Psoas muscle (tissue), 7 donors: ENCODE measurements at regions not wholly inside any gene's neighbourhood (a gene's known extent, or its start where the extent isn't known, plus 50 kb on each side); places are given as distances from the start of the nearest gene placed in this dataset.
"Not testable (repeated sequence)": the region's sequence is repeated elsewhere in the genome, so short reads cannot be mapped to it uniquely, and the experiment has no call there.

Source experiments
- ATAC-seq, 4 donors: fragments of 200-7000 bp; cut with Tn5 transposase; one replicate each; pipeline ENCODE4 v1.9.1; 2020; ENCODE audit warnings: moderate library complexity in 3 of 4, mild to moderate bottlenecking in 2 of 4
- DNase-seq, 2 donors: peaks; one replicate each; pipeline ENCODE4 v3.0.0-alpha.2; 2020
- H3K27ac ChIP-seq: fragments of 200-600 bp; one replicate; pipeline ENCODE4 v1.8.0; 2022
- H3K27me3 ChIP-seq, 3 donors: fragments of 200-600 bp in 1 of 3; one replicate each; pipeline versions ENCODE4 v1.6.1 to v1.8.0; 2013 to 2022; ENCODE audit warnings: low read length in 2 of 3, mild to moderate bottlenecking in 2 of 3, moderate library complexity in 1 of 3; ENCODE audit not compliant: insufficient read depth in 3 of 3
- H3K36me3 ChIP-seq, 2 donors: fragments of 200-600 bp in 1 of 2; one replicate each; pipeline versions ENCODE4 v1.6.1 to v1.8.0; 2013 to 2022; ENCODE audit warnings: low read depth in 1 of 2, mild to moderate bottlenecking in 1 of 2, moderate library complexity in 1 of 2; ENCODE audit not compliant: insufficient read depth in 1 of 2
- H3K4me1 ChIP-seq: fragments of 200-600 bp; one replicate; pipeline ENCODE4 v1.8.0; 2022
- H3K4me3 ChIP-seq: fragments of 200-600 bp; one replicate; pipeline ENCODE4 v1.8.0; 2022; ENCODE audit warnings: mild to moderate bottlenecking
- H3K9me3 ChIP-seq: fragments of 200-600 bp; one replicate; pipeline ENCODE4 v1.8.0; 2022
- WGBS, 3 donors: extraction: QIAGEN DNeasy Blood & Tissue Kit; methylation state at CpG; one replicate each; pipeline versions ENCODE4 v1.1.6 to v1.1.7; 2013; 5-methylcytosine and 5-hydroxymethylcytosine counted together
- intact Hi-C, 2 donors: fragments of 100-400 bp; cut with DNase I; formaldehyde crosslinking; loops; one replicate each; pipeline versions ENCODE4 v1.11.0 to v1.14.2; 2022
- TF ChIP-seq, protein P1 (sequence below): fragments of 200-600 bp; IDR thresholded peaks from one replicate; pipeline ENCODE4 v1.8.0; 2022; ENCODE audit warnings: antibody characterized with exemption
- donor health status: healthy with polysubstance abuse.
- donor health status: DM: no; HTN: no; CAD: no; lungs with moderate emphysema.
- donor health status: Bipolar disorder and iron deficiency.
- donor health status: healthy.
- donor health status: DM: yes; HTN: yes; CAD: no.
- donor health status: DM: no; HTN: no; CAD: no.
- donor health status: DM: yes; HTN: yes; CAD: no.

- no peaks in the 10 kb centered on the region for H3K36me3 ChIP-seq
- peaks cover 0 to 36% (median 0%) of the 10 kb centered on the region in 3 donors for H3K27me3 ChIP-seq
- intact Hi-C loops, result no loop called here
- peaks cover 2% of the 10 kb centered on the region for H3K9me3 ChIP-seq
- H3K27ac ChIP-seq, result no peak overlapping the region
- WGBS, 3 donors, result 88 to 95% (median 93%) methylated on average over 13 of the region's 13 CpGs
- DNase-seq (no peak), ATAC-seq (no peak)
- no peaks in the 10 kb centered on the region for H3K4me1 ChIP-seq
- H3K4me3 ChIP-seq, result no peak overlapping the region
- TF ChIP-seq, protein P1, sequence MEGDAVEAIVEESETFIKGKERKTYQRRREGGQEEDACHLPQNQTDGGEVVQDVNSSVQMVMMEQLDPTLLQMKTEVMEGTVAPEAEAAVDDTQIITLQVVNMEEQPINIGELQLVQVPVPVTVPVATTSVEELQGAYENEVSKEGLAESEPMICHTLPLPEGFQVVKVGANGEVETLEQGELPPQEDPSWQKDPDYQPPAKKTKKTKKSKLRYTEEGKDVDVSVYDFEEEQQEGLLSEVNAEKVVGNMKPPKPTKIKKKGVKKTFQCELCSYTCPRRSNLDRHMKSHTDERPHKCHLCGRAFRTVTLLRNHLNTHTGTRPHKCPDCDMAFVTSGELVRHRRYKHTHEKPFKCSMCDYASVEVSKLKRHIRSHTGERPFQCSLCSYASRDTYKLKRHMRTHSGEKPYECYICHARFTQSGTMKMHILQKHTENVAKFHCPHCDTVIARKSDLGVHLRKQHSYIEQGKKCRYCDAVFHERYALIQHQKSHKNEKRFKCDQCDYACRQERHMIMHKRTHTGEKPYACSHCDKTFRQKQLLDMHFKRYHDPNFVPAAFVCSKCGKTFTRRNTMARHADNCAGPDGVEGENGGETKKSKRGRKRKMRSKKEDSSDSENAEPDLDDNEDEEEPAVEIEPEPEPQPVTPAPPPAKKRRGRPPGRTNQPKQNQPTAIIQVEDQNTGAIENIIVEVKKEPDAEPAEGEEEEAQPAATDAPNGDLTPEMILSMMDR, result no peak
Measured at GRCh38 chrX:39690541-39691415, 407.0 kb downstream of the BCOR start.

GRCh38 chrX:39691724-39692123 is 406.0 kb downstream of the BCOR start:
- peak in 2 of 4 donors; percentile 38 to 42 for ATAC-seq
- WGBS, 3 donors, result 36 to 69% (median 59%) methylated on average over 3 of the region's 3 CpGs
- Histone ChIP-seq H3K9me3 (peaks cover 12% of the 10 kb centered on the region), H3K27ac (no peak overlapping the region), H3K27me3 (peaks cover 0 to 34% (median 0%) of the 10 kb centered on the region in 3 donors), H3K36me3 (no peaks in the 10 kb centered on the region), H3K4me1 (no peaks in the 10 kb centered on the region), H3K4me3 (no peak overlapping the region)
- intact Hi-C loops, result no loop called here
- no peak for DNase-seq
- TF ChIP-seq, protein P1, result no peak

GRCh38 chrX:39692796-39693195 is 405.0 kb downstream of the BCOR start:
- TF ChIP-seq, protein P1, result no peak
- DNase-seq (no peak), ATAC-seq (no peak)
- Histone ChIP-seq H3K4me1 (no peaks in the 10 kb centered on the region), H3K9me3 (peaks cover 17% of the 10 kb centered on the region), H3K27me3 (peaks cover 0 to 30% (median 0%) of the 10 kb centered on the region in 3 donors), H3K36me3 (no peaks in the 10 kb centered on the region), H3K27ac (no peak overlapping the region), H3K4me3 (no peak overlapping the region)
- intact Hi-C loops, result no loop called here
- WGBS, 3 donors, result 51 to 75% (median 66%) methylated on average over 4 of the region's 4 CpGs

DNA sequence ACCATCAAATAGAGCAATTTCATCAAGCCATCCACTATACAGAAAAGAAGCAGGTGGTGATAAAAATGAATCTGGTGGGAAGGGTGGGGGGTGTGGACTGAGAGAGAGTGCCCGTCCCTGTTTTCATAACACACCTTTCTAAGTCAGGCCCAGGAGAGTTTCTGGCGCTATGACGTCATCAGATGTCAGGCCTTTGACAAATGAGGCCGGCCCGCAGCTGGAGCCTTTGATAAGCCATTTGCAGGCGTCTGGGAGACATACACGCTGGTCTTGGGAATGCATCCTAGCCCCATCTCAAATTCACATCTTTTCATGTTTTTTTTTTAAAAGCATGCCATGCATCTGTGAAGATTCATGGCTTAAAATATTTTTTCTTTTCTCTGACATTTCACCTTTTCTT is 404.5 kb downstream of the BCOR start:
- no peak for DNase-seq
- peaks cover 0 to 28% (median 0%) of the 10 kb centered on the region in 3 donors for H3K27me3 ChIP-seq
- no peak overlapping the region for H3K4me3 ChIP-seq
- TF ChIP-seq, protein P1, result no peak
- 36 to 82% (median 69%) methylated on average over 7 of the region's 7 CpGs for WGBS, 3 donors
- H3K4me1 ChIP-seq, result no peaks in the 10 kb centered on the region
- H3K27ac ChIP-seq, result no peak overlapping the region
- no peaks in the 10 kb centered on the region for H3K36me3 ChIP-seq
- H3K9me3 ChIP-seq, result peaks cover 17% of the 10 kb centered on the region
- intact Hi-C loops, result no loop called here
- ATAC-seq, result no peak

DNA sequence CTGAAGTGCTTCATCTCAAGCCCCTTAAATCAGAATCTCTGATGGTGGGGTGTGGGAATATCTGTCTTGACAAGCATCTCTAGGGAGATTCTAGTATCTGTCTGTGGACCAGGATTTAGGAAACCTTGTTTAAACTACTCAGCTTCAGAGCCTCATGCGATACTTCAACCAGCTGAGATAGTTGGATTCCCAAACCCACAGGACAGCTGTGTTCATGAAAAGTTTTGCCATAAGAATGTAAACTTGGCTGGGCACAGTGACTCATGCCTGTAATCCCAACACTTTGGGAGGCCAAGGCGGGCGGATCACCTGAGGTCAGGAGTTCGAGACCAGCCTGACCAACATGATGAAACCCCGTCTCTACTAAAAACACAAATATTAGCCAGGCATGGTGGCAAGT is 395.1 kb downstream of the BCOR start:
- 89 to 93% (median 90%) methylated on average over 3 to 5 of the region's 5 CpGs for WGBS, 3 donors
- H3K4me3 ChIP-seq, DNase-seq, H3K9me3 ChIP-seq, intact Hi-C loops, H3K27me3 ChIP-seq, H3K4me1 ChIP-seq, H3K27ac ChIP-seq, ATAC-seq, H3K36me3 ChIP-seq: not testable (repeated sequence)
